Gastroesophageal sphincter (tissue), 3 donors: ENCODE measurements at regions not wholly inside any gene's neighbourhood (a gene's known extent, or its start where the extent isn't known, plus 50 kb on each side); places are given as distances from the start of the nearest gene placed in this dataset.

Experiments used
- CTCF ChIP-seq, 4 experiments: fragments of 200-600 bp in 2 of 4; fragments of 450-650 bp in 2 of 4; sonication (generic) in 1 of 4; IDR thresholded peaks; one replicate each; pipeline ENCODE4 v1.5.1; 2017 to 2019; ENCODE audit warnings: antibody characterized with exemption in 4 of 4, mild to moderate bottlenecking in 2 of 4, moderate library complexity in 2 of 4
- EP300 ChIP-seq: sonication (generic); formaldehyde crosslinking; IDR thresholded peaks from one replicate; pipeline ENCODE4 v1.6.1; 2017; ENCODE audit warnings: antibody characterized with exemption, mild to moderate bottlenecking
- POLR2A ChIP-seq, 2 donors: fragments of 450-650 bp; IDR thresholded peaks; one replicate each; pipeline ENCODE4 v1.6.1; 2017; ENCODE audit warnings: antibody characterized with exemption in 2 of 2, mild to moderate bottlenecking in 2 of 2, moderate library complexity in 1 of 2
- POLR2AphosphoS5 ChIP-seq: sonication (generic); formaldehyde crosslinking; IDR thresholded peaks from one replicate; pipeline ENCODE4 v1.6.1; 2017; ENCODE audit warnings: antibody characterized with exemption

GRCh38 chr4:179728305-179728704 lies 2286.1 kb upstream of the AGA start:
- TF ChIP-seq CTCF (IDR thresholded peaks at IDR 0.05) (no peak), EP300 (no peak), POLR2A (IDR thresholded peaks at IDR 0.05) (no peak), POLR2AphosphoS5 (no peak)
